OCI-M2 (cell line): ENCODE measurements at regions not wholly inside any gene's neighbourhood (a gene's known extent, or its start where the extent isn't known, plus 50 kb on each side); places are given as distances from the start of the nearest gene placed in this dataset.

Source experiments
- DNase-seq: peaks from one replicate; lab custom pipeline; 2025; ENCODE audit not compliant: unreplicated experiment; lab: John Stamatoyannopoulos, UW

DNA sequence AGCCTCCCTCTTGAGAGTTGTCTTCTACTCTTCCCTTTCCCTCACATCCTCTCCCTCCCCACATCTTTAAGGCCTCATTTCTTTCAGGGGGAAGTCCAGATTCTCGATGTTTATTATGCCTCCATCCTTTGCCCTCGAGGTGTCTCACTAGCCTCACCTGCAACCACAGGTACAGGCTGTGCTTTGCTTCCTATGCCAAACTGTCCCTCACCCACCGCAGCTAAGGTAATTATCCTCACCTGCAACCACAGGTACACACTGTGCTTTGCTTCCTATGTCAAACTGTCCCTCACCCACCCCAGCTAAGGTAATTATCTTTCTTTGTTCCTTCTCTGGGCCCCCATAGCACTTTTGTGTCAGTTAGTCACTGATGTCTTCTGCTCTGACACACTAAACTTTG is 328.1 kb upstream of the SNX7 start:
- no peak for DNase-seq

DNA sequence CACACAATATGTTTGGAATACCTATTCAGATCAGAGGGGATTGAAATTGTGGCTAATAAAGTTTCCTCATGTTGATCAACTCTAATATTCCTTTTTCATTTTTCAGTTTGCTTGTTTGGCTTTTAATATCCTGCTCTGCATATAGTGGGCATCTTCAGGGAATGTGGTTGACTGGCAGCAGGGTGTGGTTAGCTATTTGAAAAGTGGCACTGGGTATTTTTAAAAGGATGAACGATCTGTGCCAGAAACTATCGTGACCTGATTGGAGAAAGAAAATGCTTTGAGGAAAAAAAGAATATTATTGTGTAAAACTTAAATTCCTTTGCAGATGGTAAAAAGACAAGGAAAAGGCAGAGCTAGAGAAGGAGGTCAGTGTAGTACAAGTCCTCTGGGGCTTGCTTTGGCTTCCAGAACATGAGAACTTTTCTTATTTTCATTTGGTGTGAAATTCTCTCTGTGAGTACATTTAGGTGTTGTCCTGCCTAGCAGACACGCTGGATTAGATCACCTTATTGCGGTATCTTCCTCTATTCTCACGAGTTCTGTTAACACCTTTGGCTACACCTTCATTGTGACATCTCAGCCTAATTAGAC is 329.7 kb upstream of the SNX7 start:
- no peak for DNase-seq

DNA sequence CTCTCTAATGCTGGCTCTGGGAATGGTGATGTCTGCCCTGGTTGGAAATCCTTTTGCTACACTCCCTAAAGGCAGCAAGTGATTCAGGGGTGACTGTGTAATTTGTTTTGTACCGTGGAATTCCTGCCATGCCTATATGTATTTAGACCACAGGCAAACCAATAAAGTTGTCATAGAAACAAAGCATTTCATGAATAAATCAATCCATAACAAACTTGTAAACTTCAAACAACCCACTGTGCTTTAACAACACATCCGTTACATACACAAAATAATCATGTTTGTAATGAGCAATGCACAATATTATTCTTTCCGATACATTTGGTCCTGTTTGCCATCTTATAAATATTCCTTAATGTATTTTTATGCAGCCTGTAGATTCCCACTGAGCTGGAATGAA is 330.3 kb upstream of the SNX7 start:
- DNase-seq, result no peak

- no peak for DNase-seq
Measured at GRCh38 chr1:98330224-98330623, 331.3 kb upstream of the SNX7 start.

DNA sequence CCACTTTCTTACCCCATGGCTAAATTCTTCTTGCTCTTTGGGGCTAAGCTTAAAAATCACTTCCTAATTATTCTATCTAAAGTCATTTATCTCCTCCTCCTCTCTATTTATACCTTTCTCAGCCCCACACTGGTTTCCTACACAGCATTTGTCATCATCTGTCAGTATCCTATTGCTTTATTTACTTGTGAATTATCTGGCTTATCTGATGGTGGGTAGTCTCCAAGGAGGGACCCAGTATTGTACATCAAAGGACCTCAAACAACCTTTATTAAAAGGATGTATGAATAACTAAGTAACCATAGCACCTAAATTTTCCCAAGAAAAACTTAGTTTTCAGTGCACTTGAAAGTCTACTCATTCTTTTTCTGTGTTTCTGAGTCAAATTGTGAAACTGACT is 332.7 kb upstream of the SNX7 start:
- no peak for DNase-seq

GRCh38 chr1:98327220-98327861 is 334.2 kb upstream of the SNX7 start:
- no peak for DNase-seq

DNA sequence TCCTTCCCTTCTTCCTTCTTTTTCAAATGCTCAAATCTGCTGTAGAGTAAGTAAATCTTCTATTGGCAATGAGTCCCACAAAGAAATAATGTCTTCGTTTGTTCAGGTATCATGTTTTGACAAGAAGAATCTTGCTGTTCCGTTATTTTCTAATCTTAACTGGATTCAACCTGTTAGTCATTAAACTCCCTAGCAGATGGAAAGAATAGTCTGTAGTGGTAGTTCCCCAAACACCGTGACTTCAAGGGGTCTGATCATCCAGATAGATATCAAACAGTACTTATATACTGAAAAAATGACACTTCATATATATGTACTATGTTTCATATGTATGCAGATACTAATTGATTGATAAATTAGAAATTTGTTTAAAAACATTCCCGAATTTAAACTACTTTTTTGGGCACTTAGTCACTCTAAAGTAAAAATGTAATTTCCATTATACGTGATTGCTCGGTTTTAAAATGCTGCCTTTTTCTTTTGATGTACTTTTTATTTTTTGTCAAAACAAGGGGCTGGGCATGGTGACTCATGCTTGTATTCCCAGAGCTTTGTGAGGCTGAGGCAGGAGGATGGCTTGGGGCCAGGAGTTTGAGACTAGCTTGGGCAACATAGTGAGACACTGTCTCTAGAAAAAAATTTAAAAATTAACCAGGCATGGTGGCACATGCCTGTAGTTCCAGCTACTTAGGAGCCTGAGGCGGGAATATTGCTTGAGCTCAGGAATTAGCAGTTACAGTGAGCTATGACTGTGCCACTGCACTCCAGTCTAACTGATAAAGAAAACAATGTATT is 335.7 kb upstream of the SNX7 start:
- no peak for DNase-seq

DNA sequence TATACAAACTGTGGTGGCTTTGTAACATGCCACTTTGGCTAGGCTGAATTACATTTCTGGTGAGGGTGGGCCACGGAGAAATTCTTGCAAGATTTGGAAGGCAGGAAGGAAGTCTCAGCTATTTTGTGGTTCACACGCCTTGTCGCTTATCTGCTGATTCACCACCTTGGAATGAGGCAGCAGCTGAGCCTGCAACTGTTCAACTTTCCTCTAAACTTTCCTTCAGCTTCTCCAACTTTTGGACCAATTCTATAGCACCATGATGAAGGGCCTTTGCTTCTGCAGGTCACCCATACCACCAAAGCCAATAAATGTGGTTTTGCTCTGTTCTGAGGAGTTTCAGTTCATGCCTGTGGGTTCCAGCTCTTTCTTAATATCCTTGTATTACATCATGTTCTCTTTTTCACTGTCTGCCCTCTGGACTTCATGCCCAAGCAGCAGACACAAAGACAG is 337.6 kb upstream of the SNX7 start:
- DNase-seq, result no peak

DNA sequence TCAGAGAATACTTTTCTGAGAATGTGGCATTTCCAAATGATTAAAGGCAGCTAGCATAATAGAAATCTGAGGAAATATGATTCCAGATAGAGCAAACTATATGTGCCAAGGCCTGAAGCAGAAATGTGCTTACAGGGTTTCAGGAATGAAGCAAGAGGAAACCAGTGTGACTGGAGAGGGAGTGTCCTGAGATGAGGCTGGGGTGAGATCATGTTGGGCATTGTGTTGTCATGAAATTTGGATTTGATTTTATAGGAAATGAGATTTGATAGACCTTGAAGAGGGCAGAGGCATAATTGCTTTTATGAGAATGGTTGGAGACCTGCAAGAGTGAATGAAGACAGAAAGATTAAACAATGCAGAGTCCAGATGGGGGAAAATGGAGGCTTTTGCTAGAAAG is 338.1 kb upstream of the SNX7 start:
- DNase-seq, result no peak

GRCh38 chr1:98322966-98323365 is 338.6 kb upstream of the SNX7 start:
- no peak for DNase-seq

DNA sequence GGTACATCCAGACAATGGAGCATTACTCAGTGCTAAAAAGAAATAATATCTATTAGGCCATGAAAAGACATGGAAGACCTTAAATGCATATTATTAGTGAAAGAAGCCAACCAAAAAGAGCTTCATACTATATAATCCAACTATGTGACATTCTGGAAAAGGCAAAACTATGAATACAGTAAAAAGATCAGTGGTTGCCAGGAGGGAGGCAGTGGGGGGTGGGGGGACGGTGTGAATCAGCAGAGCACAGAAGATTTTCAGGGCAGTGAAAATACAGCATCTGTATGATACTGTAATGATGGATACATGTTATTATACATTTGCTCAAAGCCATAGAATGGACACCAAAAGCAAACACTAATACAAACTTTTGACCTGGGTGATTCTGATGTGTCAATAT is 339.4 kb upstream of the SNX7 start:
- DNase-seq, result no peak

- no peak for DNase-seq
Measured at GRCh38 chr1:98321191-98321590, 340.3 kb upstream of the SNX7 start.

GRCh38 chr1:98316286-98316905 is 345.1 kb upstream of the SNX7 start:
- no peak for DNase-seq

- no peak for DNase-seq
Measured at GRCh38 chr1:98315309-98315708, 346.2 kb upstream of the SNX7 start.

DNA sequence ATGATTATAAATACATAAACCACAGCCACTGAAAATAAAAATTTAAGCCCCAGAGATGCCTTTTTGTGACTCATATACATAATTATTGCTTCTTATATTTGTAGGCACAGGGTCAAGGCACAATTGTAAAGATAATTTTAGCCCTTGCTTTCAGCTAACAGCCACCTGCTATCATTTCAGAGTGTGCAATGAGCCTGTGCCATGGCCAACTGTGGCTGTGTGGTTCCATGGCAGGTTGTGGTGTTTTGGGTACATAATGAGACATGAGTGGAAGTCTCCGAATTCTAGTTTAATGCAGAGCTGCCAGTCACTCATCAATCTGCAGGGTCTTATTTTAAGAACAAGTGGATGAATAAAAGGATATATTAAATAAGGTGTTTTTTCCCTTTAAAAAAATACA is 346.9 kb upstream of the SNX7 start:
- no peak for DNase-seq

DNA sequence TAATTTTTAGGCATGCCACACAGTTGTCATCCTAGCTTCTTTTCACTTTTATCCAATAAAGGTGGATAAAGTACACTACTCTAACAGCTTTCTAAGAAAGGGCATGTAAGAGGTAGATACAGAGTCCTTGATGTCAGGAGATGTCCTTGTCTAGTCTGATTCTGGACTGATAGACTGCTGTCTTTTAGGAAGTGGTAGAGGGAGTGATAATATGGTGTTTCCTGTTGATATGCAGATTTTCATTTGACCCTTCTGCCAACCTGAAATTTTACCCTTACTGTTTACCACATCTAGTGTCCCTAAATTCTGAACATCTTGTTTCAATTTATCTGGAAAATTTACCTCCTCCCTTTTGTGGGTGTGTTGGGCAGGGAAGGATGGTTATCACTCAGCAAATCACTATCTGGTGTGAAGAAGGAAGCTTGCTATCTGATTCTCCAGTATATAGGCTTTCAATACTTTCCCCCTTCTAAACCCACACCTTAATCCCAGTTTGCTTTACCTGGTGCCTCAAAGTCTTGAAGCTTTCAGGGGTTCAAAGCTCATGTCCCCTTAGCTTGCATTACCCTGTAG is 354.9 kb upstream of the SNX7 start:
- no peak for DNase-seq

- no peak for DNase-seq
Measured at GRCh38 chr1:98305362-98305761, 356.2 kb upstream of the SNX7 start.

GRCh38 chr1:98304888-98305287 is 356.6 kb upstream of the SNX7 start:
- no peak for DNase-seq

DNA sequence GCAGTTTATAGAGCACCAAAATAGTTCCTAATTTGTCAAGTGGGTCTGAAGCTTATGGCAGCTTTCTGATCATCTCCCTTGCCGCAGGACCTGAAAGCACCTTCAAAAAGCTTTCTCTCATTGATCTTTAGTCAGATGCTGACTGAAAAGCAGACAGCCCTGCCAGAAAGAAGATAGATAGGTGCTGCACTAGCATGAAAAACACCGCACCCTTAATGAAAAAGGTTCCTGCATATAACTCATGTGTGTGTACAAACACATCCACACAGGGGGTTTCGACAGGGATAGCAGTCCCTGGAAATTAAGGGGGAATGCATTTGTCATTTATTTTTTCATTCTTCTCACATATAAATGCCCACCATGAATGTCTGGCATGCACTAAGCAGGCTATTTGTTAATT is 361.7 kb upstream of the SNX7 start:
- no peak for DNase-seq

- no peak for DNase-seq
Measured at GRCh38 chr1:98299313-98299712, 362.2 kb upstream of the SNX7 start.

DNA sequence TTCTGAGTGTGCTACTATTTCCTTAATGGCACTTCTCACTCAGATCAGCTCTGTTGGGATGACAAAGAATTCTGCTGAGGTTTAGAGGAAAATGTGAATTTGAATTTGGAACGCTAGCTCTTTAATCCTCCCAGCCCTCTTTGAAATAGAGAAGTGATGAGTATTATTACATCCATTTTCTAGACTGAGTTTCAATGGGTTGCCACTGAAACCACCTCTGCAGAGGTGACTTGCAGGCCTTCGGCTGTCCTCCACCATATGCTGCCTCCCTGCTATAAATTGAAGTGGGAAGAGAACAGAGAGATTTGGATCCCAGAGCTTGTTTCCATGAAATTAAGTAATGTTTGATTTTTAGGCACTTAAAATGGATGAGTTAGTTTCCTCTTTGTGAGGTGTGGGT is 363.2 kb upstream of the SNX7 start:
- DNase-seq, result no peak

DNA sequence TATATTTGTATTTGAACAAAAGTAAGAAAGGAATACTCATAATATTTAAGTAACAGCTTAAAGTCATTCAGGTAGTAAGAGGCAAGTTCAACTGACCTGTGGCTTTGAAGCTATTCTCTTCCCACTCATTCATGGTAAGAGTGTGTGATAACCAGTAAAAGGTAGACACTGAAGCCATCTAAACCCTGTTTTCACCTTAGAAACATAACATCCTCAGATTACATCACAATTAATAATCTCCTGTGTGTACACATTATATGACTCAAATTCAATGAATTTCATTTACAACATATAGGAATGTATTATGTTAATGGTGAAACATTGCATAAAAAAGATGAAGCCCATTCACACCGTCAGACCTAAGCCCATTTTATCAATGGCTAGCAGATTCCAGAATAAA is 364.8 kb upstream of the SNX7 start:
- no peak for DNase-seq
